GM21576 (cell line): ENCODE measurements at regions not wholly inside any gene's neighbourhood (a gene's known extent, or its start where the extent isn't known, plus 50 kb on each side); places are given as distances from the start of the nearest gene placed in this dataset.
"Not testable (repeated sequence)": the region's sequence is repeated elsewhere in the genome, so short reads cannot be mapped to it uniquely, and the experiment has no call there.

Source experiments
- ATAC-seq: cut with Tn5 transposase; IDR thresholded peaks from one replicate; pipeline ENCODE4 v1.9.1; 2021; ENCODE audit warnings: mild to moderate bottlenecking, moderate library complexity; ENCODE audit not compliant: unreplicated experiment

- no peak for ATAC-seq
Observed at GRCh38 chr17:31684901-31685300, 174.1 kb downstream of the COPRS start.

DNA sequence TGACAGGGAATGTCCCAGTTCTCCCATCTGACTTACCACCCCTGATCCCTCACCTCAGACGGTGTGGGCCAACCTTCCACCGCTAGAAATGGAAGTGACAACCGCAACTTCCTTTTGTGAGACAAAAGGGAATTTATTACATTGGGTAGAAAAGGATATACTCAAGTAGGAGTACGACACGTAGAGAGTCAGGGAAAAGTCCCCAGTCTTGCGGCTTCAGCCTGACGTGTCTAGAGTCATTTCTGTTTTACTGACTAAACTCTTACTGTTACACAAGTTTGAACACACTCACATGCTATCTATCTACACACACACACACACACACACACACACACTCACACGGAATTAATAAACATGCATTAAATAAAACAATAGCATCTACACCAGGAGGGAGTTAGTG lies 178.9 kb downstream of the COPRS start:
- no peak for ATAC-seq

DNA sequence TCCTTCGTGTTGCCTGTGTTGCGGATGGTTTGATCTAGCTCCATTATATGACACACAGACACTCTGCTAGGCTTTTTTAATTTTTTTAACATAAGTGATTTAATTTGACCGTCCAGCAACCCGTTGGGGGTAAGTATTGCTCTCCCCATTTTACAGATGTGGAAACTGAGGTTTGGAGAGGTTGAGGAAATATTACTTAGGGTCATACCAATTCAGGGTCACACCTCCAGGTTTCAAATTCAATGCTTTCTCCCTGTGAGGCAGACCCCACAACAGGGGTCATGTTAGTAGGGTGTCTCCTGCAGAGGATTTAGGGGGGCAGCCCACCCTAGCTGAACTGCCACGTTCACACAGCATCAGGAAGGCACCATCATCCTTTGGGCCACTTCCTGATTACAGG lies 179.4 kb downstream of the COPRS start:
- no peak for ATAC-seq

- no peak for ATAC-seq
Observed at GRCh38 chr17:31678431-31678830, 180.6 kb downstream of the COPRS start.

- ATAC-seq = no peak
Observed at GRCh38 chr17:31677681-31678080, 181.4 kb downstream of the COPRS start.

DNA sequence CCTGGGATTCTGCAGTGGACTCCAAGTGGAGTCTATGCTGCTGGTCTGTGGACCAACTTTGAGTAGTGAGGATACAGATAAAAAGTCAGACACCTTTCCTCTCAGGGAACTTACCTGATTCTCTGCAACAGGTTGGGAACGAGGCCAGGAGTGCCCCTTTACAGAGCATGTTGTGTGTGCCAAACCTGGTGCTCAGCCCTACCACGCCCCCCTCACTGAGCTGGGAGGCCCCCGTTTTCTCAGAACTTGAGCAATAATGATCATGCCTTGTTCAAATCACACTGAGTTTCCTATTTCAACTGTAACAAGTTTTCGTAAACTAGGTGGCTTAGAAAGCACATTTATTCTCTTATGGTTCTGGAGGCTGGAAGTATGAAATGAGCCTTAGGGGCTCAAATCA lies 182.0 kb downstream of the COPRS start:
- no peak for ATAC-seq

- not testable (repeated sequence) for ATAC-seq
Observed at GRCh38 chr17:31675392-31675791, 183.7 kb downstream of the COPRS start.

- no peak for ATAC-seq
Observed at GRCh38 chr17:31674717-31675349, 184.2 kb downstream of the COPRS start.

GRCh38 chr17:31674305-31674704 lies 184.7 kb downstream of the COPRS start:
- ATAC-seq = no peak

GRCh38 chr17:31673076-31673475 lies 186.0 kb downstream of the COPRS start:
- no peak for ATAC-seq

- ATAC-seq = no peak
Observed at GRCh38 chr17:31672161-31672819, 186.8 kb downstream of the COPRS start.

- ATAC-seq = no peak
Observed at GRCh38 chr17:31663576-31663975, 195.5 kb downstream of the COPRS start.

GRCh38 chr17:31660684-31661083 lies 198.4 kb downstream of the COPRS start:
- ATAC-seq = no peak

- no peak for ATAC-seq
Observed at GRCh38 chr17:31657876-31658275, 201.2 kb downstream of the COPRS start.

GRCh38 chr17:31654936-31655335 lies 204.1 kb downstream of the COPRS start:
- no peak for ATAC-seq

DNA sequence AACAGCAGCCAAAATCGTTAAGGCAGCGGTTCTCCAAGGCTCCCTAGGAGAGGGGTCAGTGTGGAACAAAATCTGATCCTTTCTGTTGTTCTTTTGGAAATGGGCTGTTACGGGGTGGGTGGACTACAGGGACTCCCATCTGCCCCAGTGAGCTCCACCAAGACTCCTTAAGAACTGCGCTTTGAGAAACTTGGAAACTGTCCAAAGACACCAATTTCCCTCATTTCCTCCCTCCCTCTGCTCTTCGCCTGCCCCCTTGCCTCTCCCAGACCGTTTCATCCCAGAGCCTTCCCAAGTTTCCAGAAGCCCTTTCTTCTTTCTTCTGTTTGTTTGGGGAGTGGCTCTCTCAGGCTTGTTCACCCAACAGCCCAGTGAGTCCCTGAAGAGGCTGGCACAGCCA lies 205.4 kb downstream of the COPRS start:
- no peak for ATAC-seq

- ATAC-seq = no peak
Observed at GRCh38 chr17:31650756-31651520, 208.1 kb downstream of the COPRS start.

DNA sequence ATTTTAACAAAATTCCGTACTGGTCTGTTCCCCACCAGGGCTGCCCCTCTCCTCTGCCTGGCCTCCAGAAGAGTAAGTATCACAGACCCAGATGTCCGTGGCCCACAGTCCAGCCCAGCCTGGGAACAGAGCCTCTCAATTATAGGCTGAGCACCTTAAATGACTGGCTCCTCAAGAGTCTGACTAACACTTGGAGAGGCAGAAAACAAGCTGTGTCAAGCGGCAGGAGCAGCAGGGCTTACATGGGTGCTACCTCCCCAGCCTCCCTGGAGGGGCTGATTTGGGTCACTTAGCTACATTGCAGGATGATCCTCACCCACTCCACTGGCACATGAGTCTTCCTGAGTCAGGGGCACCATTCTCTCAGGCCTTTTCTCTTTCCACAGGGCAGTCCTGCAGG lies 209.7 kb downstream of the COPRS start:
- no peak for ATAC-seq

DNA sequence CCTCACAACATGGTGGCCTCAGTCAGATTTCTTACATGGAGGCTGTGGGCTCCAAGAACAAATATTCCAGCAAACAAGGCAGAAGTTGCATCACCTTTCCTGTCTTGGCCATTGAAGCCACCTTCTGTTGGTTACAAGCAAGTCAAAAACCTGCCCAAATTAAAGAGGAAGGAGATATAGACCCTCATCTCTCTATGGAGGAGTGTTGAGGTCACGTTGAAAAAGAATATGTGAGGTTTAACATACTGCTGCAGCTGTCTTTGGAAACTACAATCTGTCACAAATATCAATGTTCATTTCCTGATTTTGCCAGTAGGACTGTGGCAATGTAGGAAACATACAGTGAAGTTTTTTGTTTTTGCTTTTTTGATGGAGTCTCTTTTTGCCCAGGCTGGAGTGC lies 211.4 kb downstream of the COPRS start:
- no peak for ATAC-seq

GRCh38 chr17:31646642-31647041 lies 212.4 kb downstream of the COPRS start:
- ATAC-seq = no peak

GRCh38 chr17:31645351-31645750 lies 213.7 kb downstream of the COPRS start:
- no peak for ATAC-seq

- ATAC-seq = no peak
Observed at GRCh38 chr17:31631766-31632165, 227.3 kb downstream of the COPRS start.
